Right lobe of liver (tissue), 4 donors: ENCODE measurements at regions not wholly inside any gene's neighbourhood (a gene's known extent, or its start where the extent isn't known, plus 50 kb on each side); places are given as distances from the start of the nearest gene placed in this dataset.

Source experiments
- POLR2A ChIP-seq: fragments of 450-650 bp; IDR thresholded peaks from one replicate; pipeline ENCODE4 v1.6.1; 2017; ENCODE audit warnings: antibody characterized with exemption, mild to moderate bottlenecking
- TF ChIP-seq, protein P1 (sequence below), 4 donors: fragments of 200-600 bp in 3 of 4; fragments of 450-650 bp in 1 of 4; IDR thresholded peaks; one replicate each; pipeline versions ENCODE4 v1.5.1 to v1.8.0; 2016 to 2022; ENCODE audit warnings: antibody characterized with exemption in 4 of 4, mild to moderate bottlenecking in 2 of 4
- donor health status: DM: no; HTN: no; CAD: no.
- donor health status: DM: no; HTN: no; CAD: no.
- donor health status: DM: no; HTN: yes; CAD: no.

DNA sequence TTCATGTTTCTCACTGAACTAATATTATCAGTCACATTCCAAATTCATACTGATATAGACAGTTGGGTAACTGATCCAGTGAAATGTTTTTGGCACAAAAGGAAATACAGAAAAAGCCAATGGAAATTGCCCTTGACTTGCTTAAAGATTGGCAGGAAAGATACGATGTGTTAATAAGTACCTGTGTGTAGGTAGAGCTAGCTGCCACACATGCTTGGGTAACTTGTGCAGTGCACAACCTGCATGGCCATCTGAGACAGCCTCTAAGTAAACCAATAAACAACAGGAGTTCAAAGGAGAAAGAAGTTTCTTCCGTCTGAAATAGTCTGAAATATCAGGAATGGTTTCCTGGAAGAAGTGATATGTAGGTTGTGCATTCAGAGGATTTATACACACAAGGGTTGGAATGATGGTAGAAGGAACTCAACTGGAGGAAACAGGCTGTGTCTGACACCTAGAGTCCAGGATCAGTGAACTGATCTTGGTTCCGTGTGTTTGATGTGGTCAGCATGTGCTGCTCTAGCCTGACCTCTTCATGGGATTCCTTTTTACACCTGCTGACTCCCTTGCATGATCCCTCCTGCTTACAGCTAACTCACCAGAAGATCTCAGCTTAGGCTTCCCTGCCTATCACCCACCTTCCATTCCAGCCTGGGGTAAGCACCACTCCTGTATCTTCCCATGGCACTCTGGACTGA lies 81.4 kb upstream of the KRR1 start:
- TF ChIP-seq, protein P1, sequence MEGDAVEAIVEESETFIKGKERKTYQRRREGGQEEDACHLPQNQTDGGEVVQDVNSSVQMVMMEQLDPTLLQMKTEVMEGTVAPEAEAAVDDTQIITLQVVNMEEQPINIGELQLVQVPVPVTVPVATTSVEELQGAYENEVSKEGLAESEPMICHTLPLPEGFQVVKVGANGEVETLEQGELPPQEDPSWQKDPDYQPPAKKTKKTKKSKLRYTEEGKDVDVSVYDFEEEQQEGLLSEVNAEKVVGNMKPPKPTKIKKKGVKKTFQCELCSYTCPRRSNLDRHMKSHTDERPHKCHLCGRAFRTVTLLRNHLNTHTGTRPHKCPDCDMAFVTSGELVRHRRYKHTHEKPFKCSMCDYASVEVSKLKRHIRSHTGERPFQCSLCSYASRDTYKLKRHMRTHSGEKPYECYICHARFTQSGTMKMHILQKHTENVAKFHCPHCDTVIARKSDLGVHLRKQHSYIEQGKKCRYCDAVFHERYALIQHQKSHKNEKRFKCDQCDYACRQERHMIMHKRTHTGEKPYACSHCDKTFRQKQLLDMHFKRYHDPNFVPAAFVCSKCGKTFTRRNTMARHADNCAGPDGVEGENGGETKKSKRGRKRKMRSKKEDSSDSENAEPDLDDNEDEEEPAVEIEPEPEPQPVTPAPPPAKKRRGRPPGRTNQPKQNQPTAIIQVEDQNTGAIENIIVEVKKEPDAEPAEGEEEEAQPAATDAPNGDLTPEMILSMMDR (IDR thresholded peaks at IDR 0.05) = no peak
- no peak for TF ChIP-seq POLR2A
